ENCODE measurements at regions not wholly inside any gene's neighbourhood (a gene's known extent, or its start where the extent isn't known, plus 50 kb on each side); places are given as distances from the start of the nearest gene placed in this dataset.

DNA sequence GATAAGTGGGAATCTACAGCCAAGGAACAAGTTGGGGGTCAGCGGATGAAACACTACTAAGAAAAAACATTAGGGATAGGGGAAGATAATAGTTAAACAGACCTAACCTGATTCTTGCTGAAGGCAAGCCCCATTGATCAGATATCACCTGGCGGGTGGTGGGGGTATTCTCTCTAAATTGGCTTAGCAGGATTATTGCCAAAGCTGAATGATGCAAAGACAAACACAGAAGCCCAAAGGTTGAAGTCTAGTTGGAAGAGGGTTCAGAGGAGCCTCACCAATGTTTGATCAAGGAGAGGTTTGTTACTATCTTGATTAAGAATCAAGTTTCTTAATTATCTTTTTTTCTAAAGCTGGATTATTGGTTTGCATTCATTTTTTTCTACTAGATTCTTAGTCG is 371.9 kb upstream of the CNTN4 start:
- TF ChIP-seq, protein P1, sequence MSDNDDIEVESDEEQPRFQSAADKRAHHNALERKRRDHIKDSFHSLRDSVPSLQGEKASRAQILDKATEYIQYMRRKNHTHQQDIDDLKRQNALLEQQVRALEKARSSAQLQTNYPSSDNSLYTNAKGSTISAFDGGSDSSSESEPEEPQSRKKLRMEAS (IDR thresholded peaks at IDR 0.05; ENCODE audit: low read depth, low read length), result no peak
- TF ChIP-seq, protein P2, sequence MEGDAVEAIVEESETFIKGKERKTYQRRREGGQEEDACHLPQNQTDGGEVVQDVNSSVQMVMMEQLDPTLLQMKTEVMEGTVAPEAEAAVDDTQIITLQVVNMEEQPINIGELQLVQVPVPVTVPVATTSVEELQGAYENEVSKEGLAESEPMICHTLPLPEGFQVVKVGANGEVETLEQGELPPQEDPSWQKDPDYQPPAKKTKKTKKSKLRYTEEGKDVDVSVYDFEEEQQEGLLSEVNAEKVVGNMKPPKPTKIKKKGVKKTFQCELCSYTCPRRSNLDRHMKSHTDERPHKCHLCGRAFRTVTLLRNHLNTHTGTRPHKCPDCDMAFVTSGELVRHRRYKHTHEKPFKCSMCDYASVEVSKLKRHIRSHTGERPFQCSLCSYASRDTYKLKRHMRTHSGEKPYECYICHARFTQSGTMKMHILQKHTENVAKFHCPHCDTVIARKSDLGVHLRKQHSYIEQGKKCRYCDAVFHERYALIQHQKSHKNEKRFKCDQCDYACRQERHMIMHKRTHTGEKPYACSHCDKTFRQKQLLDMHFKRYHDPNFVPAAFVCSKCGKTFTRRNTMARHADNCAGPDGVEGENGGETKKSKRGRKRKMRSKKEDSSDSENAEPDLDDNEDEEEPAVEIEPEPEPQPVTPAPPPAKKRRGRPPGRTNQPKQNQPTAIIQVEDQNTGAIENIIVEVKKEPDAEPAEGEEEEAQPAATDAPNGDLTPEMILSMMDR (IDR thresholded peaks at IDR 0.05; ENCODE audit: low read depth, low read length), result no peak
- TF ChIP-seq POLR2A (IDR thresholded peaks at IDR 0.05; ENCODE audit: extremely low read depth, insufficient read length) (no peak), MYC (IDR thresholded peaks at IDR 0.05; ENCODE audit: low read depth, low read length) (no peak)
